ENCODE measurements at regions not wholly inside any gene's neighbourhood (a gene's known extent, or its start where the extent isn't known, plus 50 kb on each side); places are given as distances from the start of the nearest gene placed in this dataset.

GRCh38 chr14:89490466-89490865 lies 73.4 kb upstream of the FOXN3 start:
- TF ChIP-seq, protein P1, sequence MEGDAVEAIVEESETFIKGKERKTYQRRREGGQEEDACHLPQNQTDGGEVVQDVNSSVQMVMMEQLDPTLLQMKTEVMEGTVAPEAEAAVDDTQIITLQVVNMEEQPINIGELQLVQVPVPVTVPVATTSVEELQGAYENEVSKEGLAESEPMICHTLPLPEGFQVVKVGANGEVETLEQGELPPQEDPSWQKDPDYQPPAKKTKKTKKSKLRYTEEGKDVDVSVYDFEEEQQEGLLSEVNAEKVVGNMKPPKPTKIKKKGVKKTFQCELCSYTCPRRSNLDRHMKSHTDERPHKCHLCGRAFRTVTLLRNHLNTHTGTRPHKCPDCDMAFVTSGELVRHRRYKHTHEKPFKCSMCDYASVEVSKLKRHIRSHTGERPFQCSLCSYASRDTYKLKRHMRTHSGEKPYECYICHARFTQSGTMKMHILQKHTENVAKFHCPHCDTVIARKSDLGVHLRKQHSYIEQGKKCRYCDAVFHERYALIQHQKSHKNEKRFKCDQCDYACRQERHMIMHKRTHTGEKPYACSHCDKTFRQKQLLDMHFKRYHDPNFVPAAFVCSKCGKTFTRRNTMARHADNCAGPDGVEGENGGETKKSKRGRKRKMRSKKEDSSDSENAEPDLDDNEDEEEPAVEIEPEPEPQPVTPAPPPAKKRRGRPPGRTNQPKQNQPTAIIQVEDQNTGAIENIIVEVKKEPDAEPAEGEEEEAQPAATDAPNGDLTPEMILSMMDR (IDR thresholded peaks at IDR 0.05), result no peak
- no peak for TF ChIP-seq ZFX (IDR thresholded peaks at IDR 0.05; ENCODE audit: borderline replicate concordance)
